IMR-90 (cell line): ENCODE measurements at regions not wholly inside any gene's neighbourhood (a gene's known extent, or its start where the extent isn't known, plus 50 kb on each side); places are given as distances from the start of the nearest gene placed in this dataset.

Experiments used
- ATAC-seq: fragments of 200-7000 bp; cut with Tn5 transposase; 2 replicates; pipeline ENCODE4 v1.9.1; 2020; ENCODE audit warnings: low read depth, mild to moderate bottlenecking, moderate library complexity
- BruUV-seq: library from RNA; stranded (reverse); fragments of 400-500 nt; replicated peaks from 2 replicates; lab custom pipeline; 2021; lab: Mats Ljungman, UMichigan
- CTCF ChIA-PET: fragments of 300-600 bp; formaldehyde crosslinking; extraction: SDS; loops from one replicate; lab custom pipeline; 2021; ENCODE audit warnings: antibody characterized with exemption; lab: Yijun Ruan, JAX
- POLR2A ChIA-PET: fragments of 300-600 bp; sonication (Branson Sonifier 250); formaldehyde crosslinking; loops from one replicate; lab custom pipeline; 2022; ENCODE audit warnings: antibody characterized with exemption; ENCODE audit not compliant: unreplicated experiment; lab: Charles Lee
- DNase-seq: peaks from one replicate; pipeline ENCODE4 v3.0.0; 2013
- H2AFZ ChIP-seq: replicated peaks from 2 replicates; pipeline ENCODE3; 2013; ENCODE audit warnings: low read length, mild to moderate bottlenecking; ENCODE audit not compliant: poor library complexity
- H2AK5ac ChIP-seq: 2 replicates; pipeline ENCODE4 v1.6.1; 2013; ENCODE audit warnings: low read depth, low read length, inconsistent platforms
- H2AK9ac ChIP-seq: replicated peaks from 2 replicates; pipeline ENCODE3; 2013; ENCODE audit warnings: mild to moderate bottlenecking, low read depth, low read length, moderate library complexity; ENCODE audit not compliant: poor library complexity
- H2BK120ac ChIP-seq: 2 replicates; pipeline ENCODE4 v1.6.1; 2013; ENCODE audit warnings: low read depth, low read length, inconsistent platforms
- H2BK15ac ChIP-seq: 3 replicates; pipeline ENCODE4 v1.6.1; 2013; ENCODE audit warnings: low read depth, low read length, inconsistent platforms
- H2BK20ac ChIP-seq: 2 replicates; pipeline ENCODE4 v1.6.1; 2013; ENCODE audit warnings: low read depth, mild to moderate bottlenecking, inconsistent platforms, low read length, moderate library complexity
- H2BK5ac ChIP-seq: 2 replicates; pipeline ENCODE4 v1.6.1; 2013; ENCODE audit warnings: mild to moderate bottlenecking, low read depth, low read length, inconsistent platforms; ENCODE audit not compliant: poor library complexity, severe bottlenecking
- H3K14ac ChIP-seq: replicated peaks from 2 replicates; pipeline ENCODE4 v1.6.1; 2013; ENCODE audit warnings: low read depth, low read length, inconsistent platforms
- H3K18ac ChIP-seq: 2 replicates; pipeline ENCODE4 v1.6.1; 2013; ENCODE audit warnings: low read depth, low read length, control low read depth
- H3K23ac ChIP-seq: 2 replicates; pipeline ENCODE4 v1.6.1; 2013; ENCODE audit warnings: low read depth, low read length, inconsistent platforms
- H3K27ac ChIP-seq: 2 replicates; pipeline ENCODE4 v1.5.1; 2013; ENCODE audit warnings: mild to moderate bottlenecking, control low read depth, low read length; ENCODE audit not compliant: insufficient read depth
- H3K27me3 ChIP-seq: 2 replicates; pipeline ENCODE4 v1.6.1; 2013; ENCODE audit warnings: low read length; ENCODE audit not compliant: control insufficient read depth, insufficient read depth
- H3K36me3 ChIP-seq: 2 replicates; pipeline ENCODE4 v1.6.1; 2013; ENCODE audit warnings: low read length, mixed read lengths; ENCODE audit not compliant: control insufficient read depth, insufficient read depth
- H3K4ac ChIP-seq: 2 replicates; pipeline ENCODE4 v1.6.1; 2013; ENCODE audit warnings: low read depth, low read length, inconsistent platforms
- H3K4me1 ChIP-seq: 2 replicates; pipeline ENCODE4 v1.6.1; 2013; ENCODE audit warnings: low read length, mixed read lengths; ENCODE audit not compliant: control insufficient read depth, insufficient read depth
- H3K4me2 ChIP-seq: 2 replicates; pipeline ENCODE4 v1.6.1; 2013; ENCODE audit warnings: low read depth, mild to moderate bottlenecking, control low read depth, low read length, moderate library complexity
- H3K4me3 ChIP-seq: 2 replicates; pipeline ENCODE4 v1.5.1; 2013; ENCODE audit warnings: low read depth, mild to moderate bottlenecking, control low read depth, low read length, moderate library complexity; ENCODE audit not compliant: insufficient read depth
- H3K56ac ChIP-seq: 2 replicates; pipeline ENCODE4 v1.6.1; 2013; ENCODE audit warnings: low read length, inconsistent platforms; ENCODE audit not compliant: insufficient read depth; ENCODE audit errors: extremely low read depth
- H3K79me1 ChIP-seq, 2 experiments: 2 replicates each; pipeline ENCODE4 v1.6.1; 2013; ENCODE audit warnings: low read length in 2 of 2, inconsistent platforms in 1 of 2, low read depth in 1 of 2
- H3K9ac ChIP-seq: 2 replicates; pipeline ENCODE4 v1.6.1; 2013; ENCODE audit warnings: low read depth, low read length, control low read depth
- H3K9me1 ChIP-seq: 2 replicates; pipeline ENCODE4 v1.6.1; 2013; ENCODE audit warnings: low read length, inconsistent platforms; ENCODE audit not compliant: insufficient read depth
- H3K9me3 ChIP-seq: 2 replicates; pipeline ENCODE4 v1.6.1; 2013; ENCODE audit warnings: low read length; ENCODE audit not compliant: control insufficient read depth, insufficient read depth
- H4K20me1 ChIP-seq: 2 replicates; pipeline ENCODE4 v1.6.1; 2013; ENCODE audit warnings: low read length, inconsistent platforms; ENCODE audit not compliant: insufficient read depth
- H4K5ac ChIP-seq: 2 replicates; pipeline ENCODE4 v1.6.1; 2013; ENCODE audit warnings: mild to moderate bottlenecking, low read depth, low read length, control low read depth
- H4K8ac ChIP-seq, 2 experiments: 2 replicates each; pipeline ENCODE4 v1.6.1; 2013; ENCODE audit warnings: low read depth in 2 of 2, low read length in 2 of 2, control low read depth in 1 of 2, inconsistent platforms in 1 of 2
- H4K91ac ChIP-seq: 2 replicates; pipeline ENCODE4 v1.6.1; 2013; ENCODE audit warnings: low read depth, low read length, inconsistent platforms; ENCODE audit not compliant: insufficient read depth
- BHLHE40 ChIP-seq: fragments of 150-350 bp; IDR thresholded peaks from 2 replicates; pipeline ENCODE4 v1.6.1; 2016; ENCODE audit warnings: mild to moderate bottlenecking, low read depth, low read length
- CEBPB ChIP-seq: IDR thresholded peaks from 2 replicates; pipeline ENCODE4 v1.6.1; 2012; ENCODE audit warnings: low read depth, low read length, improper control_type of control experiment
- CHD1 ChIP-seq: IDR thresholded peaks from 2 replicates; pipeline ENCODE4 v1.6.1; 2012; ENCODE audit warnings: low read depth, low read length, improper control_type of control experiment
- FOS ChIP-seq: fragments of 150-350 bp; IDR thresholded peaks from 2 replicates; pipeline ENCODE4 v1.6.1; 2016; ENCODE audit warnings: low read depth, low read length
- MAFK ChIP-seq: IDR thresholded peaks from 2 replicates; pipeline ENCODE4 v1.6.1; 2012; ENCODE audit warnings: low read depth, low read length, improper control_type of control experiment
- MAZ ChIP-seq: IDR thresholded peaks from 2 replicates; pipeline ENCODE4 v1.6.1; 2012; ENCODE audit warnings: low read depth, mild to moderate bottlenecking, low read length, improper control_type of control experiment, moderate library complexity, borderline replicate concordance
- MXI1 ChIP-seq: IDR thresholded peaks from 2 replicates; pipeline ENCODE4 v1.6.1; 2012; ENCODE audit warnings: low read depth, mild to moderate bottlenecking, low read length, moderate library complexity, borderline replicate concordance
- NFE2L2 ChIP-seq: fragments of 150-350 bp; IDR thresholded peaks from 2 replicates; pipeline ENCODE4 v1.6.1; 2016; ENCODE audit warnings: low read depth, mild to moderate bottlenecking, low read length
- POLR2A ChIP-seq: IDR thresholded peaks from 2 replicates; pipeline ENCODE4 v1.6.1; 2012; ENCODE audit warnings: mild to moderate bottlenecking, low read depth, low read length
- RAD21 ChIP-seq: IDR thresholded peaks from 2 replicates; pipeline ENCODE4 v1.6.1; 2012; ENCODE audit warnings: low read length, improper control_type of control experiment
- RCOR1 ChIP-seq: IDR thresholded peaks from 2 replicates; pipeline ENCODE4 v1.6.1; 2012; ENCODE audit warnings: mild to moderate bottlenecking, low read length, improper control_type of control experiment; ENCODE audit not compliant: insufficient replicate concordance
- RFX5 ChIP-seq: IDR thresholded peaks from 2 replicates; pipeline ENCODE4 v1.8.0; 2012; ENCODE audit warnings: low read depth, mild to moderate bottlenecking, low read length, moderate library complexity
- SMC3 ChIP-seq: fragments of 150-350 bp; IDR thresholded peaks from 2 replicates; pipeline ENCODE4 v1.6.1; 2016; ENCODE audit warnings: low read depth, mild to moderate bottlenecking, antibody characterized with exemption, low read length, moderate library complexity
- WGBS, 2 experiments: methylation state at CpG; one replicate each; pipeline versions ENCODE4 v1.1.5 to v1.1.7; 2013; ENCODE audit warnings: missing lambda C conversion rate in 2 of 2; ENCODE audit not compliant: insufficient read length in 1 of 2; ENCODE audit errors: extremely low coverage in 2 of 2; 5-methylcytosine and 5-hydroxymethylcytosine counted together
- dilution Hi-C: fragments of 300-500 bp; cut with HindIII; formaldehyde crosslinking; loops from one replicate; pipeline ENCODE4 v1.14.3; 2018; ENCODE audit warnings: low sequenced_read_pairs; ENCODE audit not compliant: unreplicated experiment
- in situ Hi-C: fragments of 300-500 bp; cut with MboI; formaldehyde crosslinking; loops from 3 replicates; pipeline ENCODE4 v1.14.3; 2019; ENCODE audit warnings: low sequenced_read_pairs, inconsistent platforms, mixed read lengths
- intact Hi-C: fragments of 100-400 bp; cut with micrococcal nuclease; formaldehyde crosslinking; loops from 2 replicates; pipeline ENCODE4 v1.10.0; 2022
- TF ChIP-seq, protein P1 (sequence below): fragments of 150-350 bp; IDR thresholded peaks from 2 replicates; pipeline ENCODE4 v1.6.1; 2016; ENCODE audit warnings: low read depth, mild to moderate bottlenecking, low read length, moderate library complexity, borderline replicate concordance
- TF ChIP-seq, protein P2 (sequence below): fragments of 150-350 bp; IDR thresholded peaks from 2 replicates; pipeline ENCODE4 v1.6.1; 2017; ENCODE audit warnings: mild to moderate bottlenecking, antibody characterized with exemption, low read length, low read depth
- TF ChIP-seq, protein P3 (sequence below): conservative IDR thresholded peaks from 2 replicates; pipeline ENCODE4 v1.5.1; 2012; ENCODE audit warnings: mild to moderate bottlenecking, low read depth, low read length, improper control_type of control experiment

DNA sequence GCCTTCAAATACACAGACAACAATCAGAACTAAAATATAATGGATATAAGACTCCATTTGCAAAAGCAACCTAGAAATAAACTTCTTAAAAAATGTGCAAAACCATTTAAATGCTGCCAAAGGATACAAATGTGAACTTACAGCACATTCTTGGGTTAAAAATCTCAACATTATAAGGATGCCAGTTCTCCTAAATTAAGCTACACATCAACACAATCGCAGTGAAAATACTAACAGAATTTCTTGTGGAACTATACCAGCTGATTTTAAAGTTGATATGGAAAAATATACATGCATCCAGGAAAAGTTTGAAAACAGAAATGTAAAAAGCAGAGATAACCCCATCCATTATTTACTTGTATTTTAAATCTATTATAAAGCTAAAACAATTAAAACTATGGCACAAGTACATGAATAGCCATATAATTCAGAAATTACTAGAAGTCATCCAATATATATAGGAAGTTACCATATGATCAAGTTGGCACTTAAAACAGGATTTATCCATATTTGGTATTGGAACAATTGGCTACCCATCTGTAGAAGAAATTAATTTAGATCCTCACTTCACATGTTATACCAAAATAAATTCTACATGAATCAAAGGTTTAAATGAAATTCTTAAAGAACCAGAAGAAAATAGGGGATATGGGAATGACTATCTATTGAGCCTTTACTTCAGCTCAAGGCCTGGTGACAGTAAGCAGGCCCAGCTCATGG lies 151.7 kb upstream of the GLI2 start:
- H4K5ac ChIP-seq: no peak overlapping the region
- no peaks in the 10 kb centered on the region for H3K36me3 ChIP-seq
- H4K8ac ChIP-seq: no peak overlapping the region
- ATAC-seq: no peak
- H3K27me3 ChIP-seq: peaks cover 19% of the 10 kb centered on the region
- H3K9me3 ChIP-seq: peaks cover 19% of the 10 kb centered on the region
- intact Hi-C loops: no loop called here
- CTCF ChIA-PET: no interaction called here
- no peak overlapping the region for H3K56ac ChIP-seq
- H3K4me3 ChIP-seq: no peak overlapping the region
- H4K91ac ChIP-seq: no peak overlapping the region
- no peak for DNase-seq
- no CpG with 5 or more reads among the region's 1 CpG for WGBS, 2 experiments
- no peak overlapping the region for H2AK5ac ChIP-seq
- H2BK5ac ChIP-seq: no peak overlapping the region
- no peak overlapping the region for H3K18ac ChIP-seq
- no peak overlapping the region for H2AK9ac ChIP-seq
- H2BK20ac ChIP-seq: no peak overlapping the region
- in situ Hi-C loops: no loop called here
- no peak overlapping the region for H3K9ac ChIP-seq
- H2BK120ac ChIP-seq: no peak overlapping the region
- TF ChIP-seq, protein P1, sequence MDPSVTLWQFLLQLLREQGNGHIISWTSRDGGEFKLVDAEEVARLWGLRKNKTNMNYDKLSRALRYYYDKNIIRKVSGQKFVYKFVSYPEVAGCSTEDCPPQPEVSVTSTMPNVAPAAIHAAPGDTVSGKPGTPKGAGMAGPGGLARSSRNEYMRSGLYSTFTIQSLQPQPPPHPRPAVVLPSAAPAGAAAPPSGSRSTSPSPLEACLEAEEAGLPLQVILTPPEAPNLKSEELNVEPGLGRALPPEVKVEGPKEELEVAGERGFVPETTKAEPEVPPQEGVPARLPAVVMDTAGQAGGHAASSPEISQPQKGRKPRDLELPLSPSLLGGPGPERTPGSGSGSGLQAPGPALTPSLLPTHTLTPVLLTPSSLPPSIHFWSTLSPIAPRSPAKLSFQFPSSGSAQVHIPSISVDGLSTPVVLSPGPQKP: no peak
- TF ChIP-seq, protein P2, sequence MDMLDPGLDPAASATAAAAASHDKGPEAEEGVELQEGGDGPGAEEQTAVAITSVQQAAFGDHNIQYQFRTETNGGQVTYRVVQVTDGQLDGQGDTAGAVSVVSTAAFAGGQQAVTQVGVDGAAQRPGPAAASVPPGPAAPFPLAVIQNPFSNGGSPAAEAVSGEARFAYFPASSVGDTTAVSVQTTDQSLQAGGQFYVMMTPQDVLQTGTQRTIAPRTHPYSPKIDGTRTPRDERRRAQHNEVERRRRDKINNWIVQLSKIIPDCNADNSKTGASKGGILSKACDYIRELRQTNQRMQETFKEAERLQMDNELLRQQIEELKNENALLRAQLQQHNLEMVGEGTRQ: no peak
- TF ChIP-seq SMC3: no peak
- TF ChIP-seq BHLHE40: no peak
- TF ChIP-seq MAZ: no peak
- no peak for TF ChIP-seq CEBPB
- TF ChIP-seq RCOR1: no peak
- no peak for TF ChIP-seq NFE2L2
- TF ChIP-seq, protein P3, sequence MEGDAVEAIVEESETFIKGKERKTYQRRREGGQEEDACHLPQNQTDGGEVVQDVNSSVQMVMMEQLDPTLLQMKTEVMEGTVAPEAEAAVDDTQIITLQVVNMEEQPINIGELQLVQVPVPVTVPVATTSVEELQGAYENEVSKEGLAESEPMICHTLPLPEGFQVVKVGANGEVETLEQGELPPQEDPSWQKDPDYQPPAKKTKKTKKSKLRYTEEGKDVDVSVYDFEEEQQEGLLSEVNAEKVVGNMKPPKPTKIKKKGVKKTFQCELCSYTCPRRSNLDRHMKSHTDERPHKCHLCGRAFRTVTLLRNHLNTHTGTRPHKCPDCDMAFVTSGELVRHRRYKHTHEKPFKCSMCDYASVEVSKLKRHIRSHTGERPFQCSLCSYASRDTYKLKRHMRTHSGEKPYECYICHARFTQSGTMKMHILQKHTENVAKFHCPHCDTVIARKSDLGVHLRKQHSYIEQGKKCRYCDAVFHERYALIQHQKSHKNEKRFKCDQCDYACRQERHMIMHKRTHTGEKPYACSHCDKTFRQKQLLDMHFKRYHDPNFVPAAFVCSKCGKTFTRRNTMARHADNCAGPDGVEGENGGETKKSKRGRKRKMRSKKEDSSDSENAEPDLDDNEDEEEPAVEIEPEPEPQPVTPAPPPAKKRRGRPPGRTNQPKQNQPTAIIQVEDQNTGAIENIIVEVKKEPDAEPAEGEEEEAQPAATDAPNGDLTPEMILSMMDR: no peak
- no peak for TF ChIP-seq POLR2A
- TF ChIP-seq RAD21: no peak
- no peak for TF ChIP-seq MXI1
- no peak for TF ChIP-seq RFX5
- no peak for TF ChIP-seq MAFK
- no peak for TF ChIP-seq FOS
- TF ChIP-seq CHD1: no peak
- H3K79me1 ChIP-seq: no peaks in the 10 kb centered on the region
- BruUV-seq: no TSS peak
- H3K14ac ChIP-seq: no peak overlapping the region
- H3K4me1 ChIP-seq: peaks cover 4% of the 10 kb centered on the region
- H2AFZ ChIP-seq: no peak overlapping the region
- no peak overlapping the region for H3K23ac ChIP-seq
- H2BK15ac ChIP-seq: no peak overlapping the region
- H3K4me2 ChIP-seq: no peak overlapping the region
- no peak overlapping the region for H3K27ac ChIP-seq
- H4K20me1 ChIP-seq: no peaks in the 10 kb centered on the region
- dilution Hi-C loops: no loop called here
- peaks cover under 1% of the 10 kb centered on the region; the same call in 1 of the 2 replicates for H3K9me1 ChIP-seq
- H3K4ac ChIP-seq: no peak overlapping the region
- POLR2A ChIA-PET: no interaction called here
